ENCODE measurements at regions not wholly inside any gene's neighbourhood (a gene's known extent, or its start where the extent isn't known, plus 50 kb on each side); places are given as distances from the start of the nearest gene placed in this dataset.

DNA sequence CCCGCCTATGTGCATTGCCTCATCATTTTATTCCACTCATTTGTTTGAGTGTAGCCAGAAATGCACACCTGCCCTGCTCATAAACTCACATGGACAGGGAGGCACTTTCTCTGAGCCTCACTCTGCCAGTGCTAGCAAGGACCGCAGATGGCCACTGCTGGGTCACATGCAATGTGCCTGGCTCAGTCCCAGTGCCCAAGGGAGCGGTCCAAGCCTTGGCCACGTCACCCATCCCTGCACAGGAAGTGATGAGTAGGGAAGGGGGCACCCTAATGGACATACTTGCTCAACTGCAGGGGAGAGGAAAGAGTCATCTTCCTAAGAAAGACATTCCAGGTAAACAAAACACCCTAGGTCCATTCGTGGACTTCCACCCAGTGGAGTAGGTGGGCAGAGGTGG is 630.9 kb downstream of the IRX1 start:
- no peak for DNase-seq
- no peaks in the 10 kb centered on the region for H3K4me1 ChIP-seq
- TF ChIP-seq, protein P1, sequence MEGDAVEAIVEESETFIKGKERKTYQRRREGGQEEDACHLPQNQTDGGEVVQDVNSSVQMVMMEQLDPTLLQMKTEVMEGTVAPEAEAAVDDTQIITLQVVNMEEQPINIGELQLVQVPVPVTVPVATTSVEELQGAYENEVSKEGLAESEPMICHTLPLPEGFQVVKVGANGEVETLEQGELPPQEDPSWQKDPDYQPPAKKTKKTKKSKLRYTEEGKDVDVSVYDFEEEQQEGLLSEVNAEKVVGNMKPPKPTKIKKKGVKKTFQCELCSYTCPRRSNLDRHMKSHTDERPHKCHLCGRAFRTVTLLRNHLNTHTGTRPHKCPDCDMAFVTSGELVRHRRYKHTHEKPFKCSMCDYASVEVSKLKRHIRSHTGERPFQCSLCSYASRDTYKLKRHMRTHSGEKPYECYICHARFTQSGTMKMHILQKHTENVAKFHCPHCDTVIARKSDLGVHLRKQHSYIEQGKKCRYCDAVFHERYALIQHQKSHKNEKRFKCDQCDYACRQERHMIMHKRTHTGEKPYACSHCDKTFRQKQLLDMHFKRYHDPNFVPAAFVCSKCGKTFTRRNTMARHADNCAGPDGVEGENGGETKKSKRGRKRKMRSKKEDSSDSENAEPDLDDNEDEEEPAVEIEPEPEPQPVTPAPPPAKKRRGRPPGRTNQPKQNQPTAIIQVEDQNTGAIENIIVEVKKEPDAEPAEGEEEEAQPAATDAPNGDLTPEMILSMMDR (IDR thresholded peaks at IDR 0.05) = no peak
- no peak for TF ChIP-seq POLR2A (IDR thresholded peaks at IDR 0.05)
- no peak overlapping the region for H3K27ac ChIP-seq
- H3K4me3 ChIP-seq = no peak overlapping the region
- no peaks in the 10 kb centered on the region for H3K36me3 ChIP-seq
- intact Hi-C loops (cut with DNase I) = no loop called here
- no peaks in the 10 kb centered on the region for H3K9me3 ChIP-seq
- 57 to 63% methylated on average over 2 to 3 of the region's 5 CpGs for WGBS, 2 donors
- peaks cover 0 to 6% (median 0%) of the 10 kb centered on the region in 4 donors for H3K27me3 ChIP-seq

DNA sequence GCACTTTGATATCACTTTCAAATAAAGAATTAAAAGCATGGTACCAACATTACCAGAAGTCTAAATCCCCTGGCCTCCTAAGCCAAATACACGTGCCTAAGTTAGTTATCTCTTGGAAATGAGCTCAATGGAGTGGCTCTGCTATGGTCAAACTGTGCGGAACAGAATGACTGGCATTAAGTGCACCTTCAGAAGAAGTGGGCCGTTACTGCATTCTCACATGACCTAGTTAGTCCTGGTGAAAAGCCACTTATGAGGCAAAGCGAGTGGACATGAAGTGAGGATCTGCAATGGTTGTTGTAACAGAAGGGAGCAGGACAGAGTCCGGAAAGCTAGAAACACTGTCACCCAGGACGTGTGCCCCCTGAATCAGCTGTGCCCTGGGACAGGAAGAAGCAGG is 633.1 kb downstream of the IRX1 start:
- Histone ChIP-seq H3K27me3 (peaks cover 0 to 8% (median 0%) of the 10 kb centered on the region in 4 donors), H3K27ac (no peak overlapping the region), H3K9me3 (peaks cover 0 to 6% (median 0%) of the 10 kb centered on the region in 3 donors), H3K36me3 (no peaks in the 10 kb centered on the region), H3K4me3 (no peak overlapping the region), H3K4me1 (no peaks in the 10 kb centered on the region)
- intact Hi-C loops (cut with DNase I) = no loop called here
- TF ChIP-seq, protein P1 (IDR thresholded peaks at IDR 0.05) = no peak
- no peak for TF ChIP-seq POLR2A (IDR thresholded peaks at IDR 0.05)
- 79 to 92% methylated on average over 6 of the region's 6 CpGs for WGBS, 2 donors
- no peak for DNase-seq

DNA sequence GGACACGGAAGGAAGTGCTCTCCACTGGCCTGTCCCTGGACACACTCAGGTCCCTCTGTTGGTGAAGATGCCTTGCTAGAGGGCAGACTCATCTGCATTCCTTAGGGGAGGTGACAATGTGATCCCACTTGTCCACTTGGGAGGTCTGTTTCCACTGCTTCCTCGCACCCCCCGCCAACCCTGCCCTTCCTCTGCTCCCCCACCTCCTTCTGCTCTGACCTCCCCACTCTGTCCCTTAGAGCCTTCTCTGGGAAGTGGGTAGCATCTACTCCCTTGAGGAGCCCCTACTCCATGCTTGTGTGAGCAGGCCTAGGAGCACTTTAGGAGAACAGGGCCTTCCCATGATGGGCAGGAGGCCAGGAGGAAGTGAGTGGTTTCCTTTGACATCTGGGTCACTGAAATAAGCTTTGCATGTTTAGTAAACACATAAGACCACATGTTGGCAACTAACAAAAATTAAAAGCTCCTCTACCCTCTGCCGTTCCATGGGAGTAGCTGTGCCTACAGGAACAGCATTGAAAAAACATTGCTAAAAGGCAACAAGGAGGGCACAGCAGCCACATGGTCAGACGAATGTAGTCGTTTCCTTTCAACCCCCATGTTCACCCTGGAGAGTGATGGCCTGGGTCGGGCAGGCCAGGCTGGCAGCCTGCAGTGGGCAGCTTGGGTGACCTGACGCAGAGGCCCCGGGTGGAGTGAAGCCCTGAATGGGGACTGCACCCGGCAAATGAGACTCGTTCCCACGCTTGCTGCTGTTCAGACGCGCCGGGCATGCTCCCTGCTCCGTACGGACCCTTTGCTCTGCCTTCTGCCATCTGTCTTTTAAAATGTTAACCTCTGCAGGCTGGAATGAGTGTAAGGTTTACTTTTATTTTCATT is 634.0 kb downstream of the IRX1 start:
- no peak for TF ChIP-seq POLR2A (IDR thresholded peaks at IDR 0.05)
- TF ChIP-seq, protein P1 (IDR thresholded peaks at IDR 0.05) = no peak
- H3K36me3 ChIP-seq = no peaks in the 10 kb centered on the region
- H3K27me3 ChIP-seq = peaks cover 0 to 8% (median 0%) of the 10 kb centered on the region in 4 donors
- intact Hi-C loops (cut with DNase I) = no loop called here
- H3K4me3 ChIP-seq = no peak overlapping the region
- no peaks in the 10 kb centered on the region for H3K4me1 ChIP-seq
- no peak for DNase-seq
- WGBS, 2 donors = 75 to 79% methylated on average over 14 to 17 of the region's 17 CpGs
- peaks cover 0 to 11% (median 3%) of the 10 kb centered on the region in 3 donors for H3K9me3 ChIP-seq
- no peak overlapping the region for H3K27ac ChIP-seq

DNA sequence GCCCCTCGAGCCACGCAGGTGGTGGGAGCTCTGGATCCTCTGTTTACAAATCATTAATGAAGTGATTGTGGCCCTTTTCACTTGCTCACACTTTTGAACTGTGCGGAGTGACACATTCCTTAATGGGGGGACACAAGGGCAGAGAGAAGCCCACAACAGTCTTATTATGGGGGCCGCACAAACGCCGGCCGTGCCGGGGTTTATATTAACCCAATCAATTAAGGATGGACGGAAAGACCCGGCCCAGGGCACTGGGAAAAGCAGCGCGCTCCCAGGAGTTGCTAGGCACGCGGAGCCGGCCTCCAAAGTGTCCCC is 634.8 kb downstream of the IRX1 start:
- Histone ChIP-seq H3K27me3 (peaks cover 0 to 8% (median 0%) of the 10 kb centered on the region in 4 donors), H3K27ac (no peak overlapping the region), H3K4me1 (no peaks in the 10 kb centered on the region), H3K4me3 (no peak overlapping the region), H3K36me3 (no peaks in the 10 kb centered on the region), H3K9me3 (peaks cover 0 to 13% (median 3%) of the 10 kb centered on the region in 3 donors)
- TF ChIP-seq POLR2A (IDR thresholded peaks at IDR 0.05) = no peak
- TF ChIP-seq, protein P1 (IDR thresholded peaks at IDR 0.05) = no peak
- DNase-seq = no peak
- intact Hi-C loops (cut with DNase I) = no loop called here
- 44 to 74% methylated on average over 9 to 13 of the region's 15 CpGs for WGBS, 2 donors

DNA sequence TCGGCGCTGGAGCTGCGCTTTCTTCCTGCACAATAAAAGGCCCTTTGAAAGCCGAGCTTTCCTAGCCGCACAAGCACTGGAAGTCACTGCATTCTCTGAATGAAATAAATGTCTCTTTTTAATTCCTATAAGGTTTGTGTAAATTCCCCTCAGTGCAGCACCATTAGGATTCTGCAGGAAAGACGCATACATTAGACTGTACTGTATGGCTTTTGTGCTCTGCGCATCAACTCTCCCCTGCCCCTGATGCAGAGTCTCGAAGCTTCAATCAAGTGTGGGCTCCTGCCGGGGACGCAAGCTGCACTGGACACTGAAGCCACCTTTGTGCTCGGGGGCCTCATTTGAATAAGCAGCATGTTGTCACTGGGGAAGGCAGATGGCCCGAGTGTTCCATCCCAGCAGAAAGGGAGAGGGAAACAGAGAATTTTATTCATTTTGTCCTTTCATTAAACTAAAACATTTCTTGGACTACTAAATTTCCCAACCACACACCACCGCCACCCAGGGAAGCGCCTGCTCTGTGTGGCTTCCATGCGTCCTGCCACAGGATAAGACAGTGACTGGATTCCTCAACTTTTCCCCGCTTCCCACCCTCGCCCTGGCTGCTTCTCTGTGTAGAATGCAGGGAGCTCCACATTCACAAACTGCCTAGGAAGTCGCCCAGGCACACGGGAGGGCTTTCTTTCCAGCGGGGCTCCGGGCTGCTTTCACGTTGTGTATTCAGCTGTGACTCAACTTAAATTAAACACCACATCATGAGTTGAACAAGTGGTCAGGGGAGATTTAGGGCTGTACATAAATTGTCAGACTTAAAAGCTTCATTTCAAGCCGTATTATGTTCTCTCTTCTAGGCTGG is 635.4 kb downstream of the IRX1 start:
- Histone ChIP-seq H3K4me1 (no peaks in the 10 kb centered on the region), H3K4me3 (no peak overlapping the region), H3K27ac (no peak overlapping the region), H3K27me3 (peaks cover 0 to 8% (median 0%) of the 10 kb centered on the region in 4 donors), H3K36me3 (no peaks in the 10 kb centered on the region), H3K9me3 (peaks cover 0 to 13% (median 3%) of the 10 kb centered on the region in 3 donors)
- no peak for TF ChIP-seq POLR2A (IDR thresholded peaks at IDR 0.05)
- TF ChIP-seq, protein P1 (IDR thresholded peaks at IDR 0.05) = no peak
- WGBS, 2 donors = 42 to 59% methylated on average over 22 to 23 of the region's 23 CpGs
- intact Hi-C loops (cut with DNase I) = no loop called here
- no peak for DNase-seq

All from esophagus squamous epithelium (tissue), 5 donors.